Stimulated activated CD4-positive, alpha-beta T cell treated with anti-CD3 and anti-CD28 coated beads, Interleukin-15, amount 100 ng/mL, for 24 hours (primary cell): ENCODE measurements at regions not wholly inside any gene's neighbourhood (a gene's known extent, or its start where the extent isn't known, plus 50 kb on each side); places are given as distances from the start of the nearest gene placed in this dataset.

Experiments
- DNase-seq: peaks from one replicate; pipeline ENCODE4 v3.0.0-alpha.2; 2020

GRCh38 chr11:15390857-15391256 is 276.1 kb downstream of the INSC start:
- DNase-seq = no peak

GRCh38 chr11:15396778-15397177 is 282.1 kb downstream of the INSC start:
- no peak for DNase-seq

- no peak for DNase-seq
Observed at GRCh38 chr11:15406851-15407351, 292.2 kb downstream of the INSC start.

- DNase-seq = no peak
Observed at GRCh38 chr11:15412054-15412453, 297.3 kb downstream of the INSC start.

- DNase-seq = no peak
Observed at GRCh38 chr11:15418921-15419320, 304.2 kb downstream of the INSC start.

GRCh38 chr11:15419696-15420095 is 305.0 kb downstream of the INSC start:
- no peak for DNase-seq

- no peak for DNase-seq
Observed at GRCh38 chr11:15430381-15430780, 315.7 kb downstream of the INSC start.

- DNase-seq = no peak
Observed at GRCh38 chr11:15434529-15434928, 319.8 kb downstream of the INSC start.

- no peak for DNase-seq
Observed at GRCh38 chr11:15446315-15446714, 331.6 kb downstream of the INSC start.

- no peak for DNase-seq
Observed at GRCh38 chr11:15446929-15447328, 332.2 kb downstream of the INSC start.

GRCh38 chr11:15451713-15452112 is 337.0 kb downstream of the INSC start:
- no peak for DNase-seq

- no peak for DNase-seq
Observed at GRCh38 chr11:15453211-15453765, 338.6 kb downstream of the INSC start.

- DNase-seq = no peak
Observed at GRCh38 chr11:15468466-15468865, 353.7 kb downstream of the INSC start.

GRCh38 chr11:15471048-15471894 is 356.5 kb downstream of the INSC start:
- DNase-seq = no peak

GRCh38 chr11:15471895-15472799 is 357.4 kb downstream of the INSC start:
- no peak for DNase-seq

GRCh38 chr11:15473954-15474837 is 359.5 kb downstream of the INSC start:
- DNase-seq = no peak

GRCh38 chr11:15476371-15476917 is 361.7 kb downstream of the INSC start:
- no peak for DNase-seq

GRCh38 chr11:15481871-15482270 is 367.1 kb downstream of the INSC start:
- DNase-seq = no peak

GRCh38 chr11:15483205-15483604 is 368.5 kb downstream of the INSC start:
- no peak for DNase-seq

GRCh38 chr11:15484398-15484797 is 369.7 kb downstream of the INSC start:
- DNase-seq = no peak

GRCh38 chr11:15485432-15485831 is 370.7 kb downstream of the INSC start:
- no peak for DNase-seq

- DNase-seq = no peak
Observed at GRCh38 chr11:15489281-15489680, 374.6 kb downstream of the INSC start.
